ENCODE measurements at regions not wholly inside any gene's neighbourhood (a gene's known extent, or its start where the extent isn't known, plus 50 kb on each side); places are given as distances from the start of the nearest gene placed in this dataset.
A peak's percentile ranks its signal among the peaks of the same experiment; 100 is the strongest.

GRCh38 chr18:11412811-11413210 is 196.6 kb upstream of the SLC35G4 start:
- H3K27ac ChIP-seq (ENCODE audit: low read depth in 1 of 2, low read length in 1 of 2): no peak overlapping the region
- H3K9ac ChIP-seq (ENCODE audit: insufficient read depth in 1 of 2, low read length in 2 of 2): no peak overlapping the region
- no peak overlapping the region for H3K4me3 ChIP-seq
- 62 to 82% methylated on average over 5 of the region's 5 CpGs for WGBS, 2 donors
- no peaks in the 10 kb centered on the region for H3K36me3 ChIP-seq (ENCODE audit: control insufficient read depth in 4 of 4, insufficient read depth in 4 of 4, low read length in 4 of 4)
- ATAC-seq (ENCODE audit: insufficient read depth, low FRiP score) (no peak), DNase-seq (no peak)
- H3K4me1 ChIP-seq (ENCODE audit: control insufficient read depth in 5 of 5, insufficient read depth in 5 of 5, low read length in 5 of 5): peaks cover 0 to 25% (median 6%) of the 10 kb centered on the region in 5 donors
- no peak for TF ChIP-seq CTCF (IDR thresholded peaks at IDR 0.05; ENCODE audit: control extremely low read depth, extremely low read depth)
- no peaks in the 10 kb centered on the region for H3K9me3 ChIP-seq (ENCODE audit: control insufficient read depth in 4 of 4, insufficient read depth in 3 of 4, low read length in 3 of 4)
- H3K27me3 ChIP-seq (ENCODE audit: control insufficient read depth in 3 of 3, insufficient read depth in 3 of 3, low read length in 2 of 3): no peaks in the 10 kb centered on the region

DNA sequence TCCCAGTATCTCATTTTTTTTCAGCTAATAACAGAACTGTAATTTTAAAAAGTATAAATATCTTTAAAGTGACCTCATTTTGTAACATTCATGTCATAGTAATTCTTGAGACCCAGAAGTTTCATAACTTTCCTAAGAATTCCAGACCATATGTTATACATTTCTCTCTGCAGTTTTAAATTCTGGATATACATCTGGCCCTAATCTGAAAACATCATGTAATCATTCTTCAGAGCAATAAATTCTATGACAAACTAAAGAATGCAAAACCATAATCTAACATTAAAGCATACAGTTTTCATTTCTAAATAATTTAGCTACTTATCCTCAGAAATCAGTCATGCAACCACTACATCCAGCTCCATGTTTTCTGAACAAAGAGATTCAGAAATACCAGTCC is 198.3 kb upstream of the SLC35G4 start:
- no peak for TF ChIP-seq CTCF (IDR thresholded peaks at IDR 0.05; ENCODE audit: control extremely low read depth, extremely low read depth)
- no peaks in the 10 kb centered on the region for H3K36me3 ChIP-seq (ENCODE audit: control insufficient read depth in 4 of 4, insufficient read depth in 4 of 4, low read length in 4 of 4)
- no peak overlapping the region for H3K4me3 ChIP-seq
- peaks cover 0 to 25% (median 6%) of the 10 kb centered on the region in 5 donors for H3K4me1 ChIP-seq (ENCODE audit: control insufficient read depth in 5 of 5, insufficient read depth in 5 of 5, low read length in 5 of 5)
- H3K9ac ChIP-seq (ENCODE audit: insufficient read depth in 1 of 2, low read length in 2 of 2): no peak overlapping the region
- H3K9me3 ChIP-seq (ENCODE audit: control insufficient read depth in 4 of 4, insufficient read depth in 3 of 4, low read length in 3 of 4): no peaks in the 10 kb centered on the region
- ATAC-seq (ENCODE audit: insufficient read depth, low FRiP score) (no peak), DNase-seq (peak in 2 of 3 donors; percentile 84 to 85)
- no peaks in the 10 kb centered on the region for H3K27me3 ChIP-seq (ENCODE audit: control insufficient read depth in 3 of 3, insufficient read depth in 3 of 3, low read length in 2 of 3)
- H3K27ac ChIP-seq (ENCODE audit: low read depth in 1 of 2, low read length in 1 of 2): no peak overlapping the region

GRCh38 chr18:11408555-11409065 is 200.8 kb upstream of the SLC35G4 start:
- no peaks in the 10 kb centered on the region for H3K27me3 ChIP-seq (ENCODE audit: control insufficient read depth in 3 of 3, insufficient read depth in 3 of 3, low read length in 2 of 3)
- no peak for ATAC-seq (ENCODE audit: insufficient read depth, low FRiP score)
- H3K4me3 ChIP-seq: no peak overlapping the region
- H3K9ac ChIP-seq (ENCODE audit: insufficient read depth in 1 of 2, low read length in 2 of 2): no peak overlapping the region
- H3K9me3 ChIP-seq (ENCODE audit: control insufficient read depth in 4 of 4, insufficient read depth in 3 of 4, low read length in 3 of 4): no peaks in the 10 kb centered on the region
- no peak for TF ChIP-seq CTCF (IDR thresholded peaks at IDR 0.05; ENCODE audit: control extremely low read depth, extremely low read depth)
- peaks cover 0 to 25% (median 6%) of the 10 kb centered on the region in 5 donors for H3K4me1 ChIP-seq (ENCODE audit: control insufficient read depth in 5 of 5, insufficient read depth in 5 of 5, low read length in 5 of 5)
- H3K36me3 ChIP-seq (ENCODE audit: control insufficient read depth in 4 of 4, insufficient read depth in 4 of 4, low read length in 4 of 4): no peaks in the 10 kb centered on the region
- no peak overlapping the region for H3K27ac ChIP-seq (ENCODE audit: low read depth in 1 of 2, low read length in 1 of 2)
- no peak for DNase-seq
- 50 to 66% methylated on average over 3 of the region's 3 CpGs for WGBS, 2 donors

DNA sequence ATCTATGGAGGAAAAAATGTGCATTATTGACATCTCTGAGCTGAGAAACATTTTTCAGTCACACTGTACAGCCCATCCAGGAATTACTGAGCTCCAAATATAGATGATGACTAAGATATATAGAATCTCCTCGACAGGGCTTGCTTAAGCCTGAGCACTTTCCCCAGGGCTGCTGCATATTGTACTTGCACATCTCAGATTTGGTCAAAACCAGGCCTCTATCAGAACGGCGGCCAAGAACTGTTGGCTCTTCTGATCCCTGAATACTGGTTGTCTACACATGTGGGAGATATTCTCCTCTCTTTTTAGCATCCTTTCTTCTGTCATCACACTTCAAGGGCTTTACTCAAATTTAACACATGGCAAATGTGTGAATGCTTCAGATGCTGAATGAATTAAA is 201.5 kb upstream of the SLC35G4 start:
- TF ChIP-seq CTCF (IDR thresholded peaks at IDR 0.05; ENCODE audit: control extremely low read depth, extremely low read depth): no peak
- peaks cover 0 to 23% (median 6%) of the 10 kb centered on the region in 5 donors for H3K4me1 ChIP-seq (ENCODE audit: control insufficient read depth in 5 of 5, insufficient read depth in 5 of 5, low read length in 5 of 5)
- WGBS, 2 donors: 75 to 90% methylated on average over 3 of the region's 3 CpGs
- no peak for ATAC-seq (ENCODE audit: insufficient read depth, low FRiP score)
- H3K27ac ChIP-seq (ENCODE audit: low read depth in 1 of 2, low read length in 1 of 2): no peak overlapping the region
- H3K36me3 ChIP-seq (ENCODE audit: control insufficient read depth in 4 of 4, insufficient read depth in 4 of 4, low read length in 4 of 4): no peaks in the 10 kb centered on the region
- no peaks in the 10 kb centered on the region for H3K27me3 ChIP-seq (ENCODE audit: control insufficient read depth in 3 of 3, insufficient read depth in 3 of 3, low read length in 2 of 3)
- H3K9me3 ChIP-seq (ENCODE audit: control insufficient read depth in 4 of 4, insufficient read depth in 3 of 4, low read length in 3 of 4): no peaks in the 10 kb centered on the region
- H3K4me3 ChIP-seq: no peak overlapping the region
- no peak for DNase-seq
- H3K9ac ChIP-seq (ENCODE audit: insufficient read depth in 1 of 2, low read length in 2 of 2): no peak overlapping the region
